Limb (tissue), 2 donors: ENCODE measurements at regions not wholly inside any gene's neighbourhood (a gene's known extent, or its start where the extent isn't known, plus 50 kb on each side); places are given as distances from the start of the nearest gene placed in this dataset.
A peak's percentile ranks its signal among the peaks of the same experiment; 100 is the strongest.

ENCODE experiments used
- DNase-seq, 2 donors: peaks; one replicate each; pipeline ENCODE4 v3.0.0-alpha.2; 2016; ENCODE audit errors: extremely low spot score in 2 of 2

- DNase-seq: no peak
Measured at GRCh38 chr3:189455009-189455408, 176.2 kb upstream of the TP63 start.

- no peak for DNase-seq
Measured at GRCh38 chr3:189455641-189456417, 175.4 kb upstream of the TP63 start.

GRCh38 chr3:189457201-189457607, 174.0 kb upstream of the TP63 start:
- no peak for DNase-seq

- peak in 1 of 2 donors; percentile 14 for DNase-seq
Measured at GRCh38 chr3:189457631-189458412, 173.4 kb upstream of the TP63 start.

- DNase-seq: peak in 1 of 2 donors; percentile 8
Measured at GRCh38 chr3:189458528-189458927, 172.7 kb upstream of the TP63 start.

GRCh38 chr3:189459231-189459630, 172.0 kb upstream of the TP63 start:
- no peak for DNase-seq

- no peak for DNase-seq
Measured at GRCh38 chr3:189460511-189460910, 170.7 kb upstream of the TP63 start.

- no peak for DNase-seq
Measured at GRCh38 chr3:189464799-189465198, 166.4 kb upstream of the TP63 start.

GRCh38 chr3:189466004-189466403, 165.2 kb upstream of the TP63 start:
- no peak for DNase-seq

- no peak for DNase-seq
Measured at GRCh38 chr3:189467451-189467850, 163.7 kb upstream of the TP63 start.

- no peak for DNase-seq
Measured at GRCh38 chr3:189474944-189475343, 156.2 kb upstream of the TP63 start.

GRCh38 chr3:189477614-189478013, 153.6 kb upstream of the TP63 start:
- DNase-seq: no peak

- no peak for DNase-seq
Measured at GRCh38 chr3:189486556-189486955, 144.6 kb upstream of the TP63 start.

- DNase-seq: no peak
Measured at GRCh38 chr3:189488241-189488767, 142.9 kb upstream of the TP63 start.

- no peak for DNase-seq
Measured at GRCh38 chr3:189490337-189490736, 140.9 kb upstream of the TP63 start.

GRCh38 chr3:189490749-189491148, 140.4 kb upstream of the TP63 start:
- no peak for DNase-seq

- DNase-seq: no peak
Measured at GRCh38 chr3:189491831-189492230, 139.4 kb upstream of the TP63 start.

- DNase-seq: no peak
Measured at GRCh38 chr3:189493271-189493670, 137.9 kb upstream of the TP63 start.

- no peak for DNase-seq
Measured at GRCh38 chr3:189494632-189495031, 136.6 kb upstream of the TP63 start.

- no peak for DNase-seq
Measured at GRCh38 chr3:189496375-189497138, 134.6 kb upstream of the TP63 start.

- no peak for DNase-seq
Measured at GRCh38 chr3:189498995-189499704, 132.0 kb upstream of the TP63 start.
